ENCODE measurements at regions not wholly inside any gene's neighbourhood (a gene's known extent, or its start where the extent isn't known, plus 50 kb on each side); places are given as distances from the start of the nearest gene placed in this dataset.

GRCh38 chr5:166553778-166554177 is 1737.7 kb upstream of the WWC1 start:
- TF ChIP-seq, protein P1, sequence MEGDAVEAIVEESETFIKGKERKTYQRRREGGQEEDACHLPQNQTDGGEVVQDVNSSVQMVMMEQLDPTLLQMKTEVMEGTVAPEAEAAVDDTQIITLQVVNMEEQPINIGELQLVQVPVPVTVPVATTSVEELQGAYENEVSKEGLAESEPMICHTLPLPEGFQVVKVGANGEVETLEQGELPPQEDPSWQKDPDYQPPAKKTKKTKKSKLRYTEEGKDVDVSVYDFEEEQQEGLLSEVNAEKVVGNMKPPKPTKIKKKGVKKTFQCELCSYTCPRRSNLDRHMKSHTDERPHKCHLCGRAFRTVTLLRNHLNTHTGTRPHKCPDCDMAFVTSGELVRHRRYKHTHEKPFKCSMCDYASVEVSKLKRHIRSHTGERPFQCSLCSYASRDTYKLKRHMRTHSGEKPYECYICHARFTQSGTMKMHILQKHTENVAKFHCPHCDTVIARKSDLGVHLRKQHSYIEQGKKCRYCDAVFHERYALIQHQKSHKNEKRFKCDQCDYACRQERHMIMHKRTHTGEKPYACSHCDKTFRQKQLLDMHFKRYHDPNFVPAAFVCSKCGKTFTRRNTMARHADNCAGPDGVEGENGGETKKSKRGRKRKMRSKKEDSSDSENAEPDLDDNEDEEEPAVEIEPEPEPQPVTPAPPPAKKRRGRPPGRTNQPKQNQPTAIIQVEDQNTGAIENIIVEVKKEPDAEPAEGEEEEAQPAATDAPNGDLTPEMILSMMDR (IDR thresholded peaks at IDR 0.05), result no peak
- no peak for TF ChIP-seq POLR2A (IDR thresholded peaks at IDR 0.05)
